Natural killer cell (primary cell): ENCODE measurements at regions not wholly inside any gene's neighbourhood (a gene's known extent, or its start where the extent isn't known, plus 50 kb on each side); places are given as distances from the start of the nearest gene placed in this dataset.

ENCODE experiments used
- ATAC-seq, 3 donors: fragments of 150-1000 bp in 2 of 3; fragments of 200-7000 bp in 1 of 3; cut with Tn5 transposase; 1 replicate in 1 of 3; 2 replicates in 2 of 3; pipeline ENCODE4 v1.10.0; 2021; ENCODE audit warnings: mild to moderate bottlenecking in 2 of 3, moderate library complexity in 2 of 3
- DNase-seq, 2 donors: peaks; one replicate each; pipeline versions ENCODE4 v3.0.0 to v3.0.0-alpha.2; 2013 to 2021; ENCODE audit warnings: mixed read lengths in 1 of 2
- H3K27ac ChIP-seq: one replicate; pipeline ENCODE4 v1.5.1; 2013; ENCODE audit warnings: mild to moderate bottlenecking, low read length
- H3K27me3 ChIP-seq: one replicate; pipeline ENCODE4 v1.6.1; 2013; ENCODE audit warnings: low read length; ENCODE audit not compliant: control insufficient read depth, insufficient read depth
- H3K36me3 ChIP-seq: one replicate; pipeline ENCODE4 v1.6.1; 2013; ENCODE audit warnings: low read length; ENCODE audit not compliant: control insufficient read depth, insufficient read depth
- H3K4me1 ChIP-seq: one replicate; pipeline ENCODE4 v1.6.1; 2013; ENCODE audit warnings: low read length; ENCODE audit not compliant: control insufficient read depth, insufficient read depth
- H3K4me3 ChIP-seq: one replicate; pipeline ENCODE4 v1.5.1; 2013; ENCODE audit warnings: low read length
- H3K9me3 ChIP-seq: one replicate; pipeline ENCODE4 v1.6.1; 2013; ENCODE audit warnings: low read length; ENCODE audit not compliant: control insufficient read depth, insufficient read depth
- H3K27ac Mint-ChIP-seq, 2 donors: one replicate each; pipeline ENCODE4 v1.8.0; 2022; ENCODE audit warnings: mild to moderate bottlenecking in 2 of 2, mixed read lengths in 2 of 2, moderate library complexity in 1 of 2
- H3K27me3 Mint-ChIP-seq, 2 donors: one replicate each; pipeline ENCODE4 v1.8.0; 2022; ENCODE audit warnings: low read depth in 2 of 2, mixed read lengths in 2 of 2
- H3K36me3 Mint-ChIP-seq: one replicate; pipeline ENCODE4 v1.8.0; 2022; ENCODE audit warnings: mixed read lengths
- H3K4me1 Mint-ChIP-seq, 2 donors: one replicate each; pipeline ENCODE4 v1.8.0; 2022; ENCODE audit warnings: mixed read lengths in 2 of 2
- H3K4me3 Mint-ChIP-seq: one replicate; pipeline ENCODE4 v1.8.0; 2022; ENCODE audit warnings: mild to moderate bottlenecking, moderate library complexity, mixed read lengths
- H3K9me3 Mint-ChIP-seq, 2 donors: one replicate each; pipeline ENCODE4 v1.8.0; 2022; ENCODE audit warnings: mixed read lengths in 2 of 2
- CTCF ChIP-seq: fragments of 200-600 bp; IDR thresholded peaks from one replicate; pipeline ENCODE4 v1.8.0; 2022; ENCODE audit warnings: antibody characterized with exemption
- WGBS: methylation state at CpG from one replicate; pipeline ENCODE4 v1.1.7; 2013; ENCODE audit warnings: missing lambda C conversion rate; ENCODE audit not compliant: insufficient coverage; 5-methylcytosine and 5-hydroxymethylcytosine counted together
- intact Hi-C: fragments of 100-400 bp; cut with micrococcal nuclease; formaldehyde crosslinking; loops from one replicate; pipeline ENCODE4 v1.14.2; 2022

- Mint-ChIP-seq H3K4me1 (no peaks in the 10 kb centered on the region), H3K4me3 (no peak overlapping the region), H3K36me3 (no peaks in the 10 kb centered on the region), H3K27ac (no peak overlapping the region), H3K27me3 (peaks cover 3 to 33% of the 10 kb centered on the region in 2 donors), H3K9me3 (no peaks in the 10 kb centered on the region)
- Histone ChIP-seq H3K4me1 (no peaks in the 10 kb centered on the region), H3K4me3 (no peak overlapping the region), H3K27ac (no peak overlapping the region), H3K36me3 (no peaks in the 10 kb centered on the region), H3K27me3 (no peaks in the 10 kb centered on the region), H3K9me3 (no peaks in the 10 kb centered on the region)
- intact Hi-C loops = no loop called here
- no peak for TF ChIP-seq CTCF
- ATAC-seq = no peak
- DNase-seq = no peak
- WGBS = no CpG with 5 or more reads among the region's 3 CpGs
Observed at GRCh38 chrX:52585892-52586291, 68.8 kb downstream of the SSX7 start.

GRCh38 chrX:52577464-52578173 is 60.8 kb upstream of the XAGE1B start:
- H3K36me3 ChIP-seq = no peaks in the 10 kb centered on the region
- H3K27me3 ChIP-seq = no peaks in the 10 kb centered on the region
- H3K4me3 ChIP-seq = no peak overlapping the region
- H3K27ac ChIP-seq = no peak overlapping the region
- WGBS = 85% methylated on average over 15 of the region's 15 CpGs
- Mint-ChIP-seq H3K36me3 (no peaks in the 10 kb centered on the region), H3K27me3 (peaks cover 4 to 29% of the 10 kb centered on the region in 2 donors), H3K4me1 (peaks cover 0 to 5% of the 10 kb centered on the region in 2 donors), H3K4me3 (no peak overlapping the region), H3K9me3 (no peaks in the 10 kb centered on the region), H3K27ac (no peak overlapping the region)
- no peak for DNase-seq
- no peaks in the 10 kb centered on the region for H3K4me1 ChIP-seq
- no peaks in the 10 kb centered on the region for H3K9me3 ChIP-seq
- no peak for TF ChIP-seq CTCF
- intact Hi-C loops = no loop called here
- ATAC-seq = no peak

- intact Hi-C loops = no loop called here
- H3K4me3 Mint-ChIP-seq = no peak overlapping the region
- H3K36me3 ChIP-seq = no peaks in the 10 kb centered on the region
- no peak for TF ChIP-seq CTCF
- no peaks in the 10 kb centered on the region for H3K4me1 ChIP-seq
- H3K27me3 Mint-ChIP-seq = peaks cover 4 to 36% of the 10 kb centered on the region in 2 donors
- H3K27ac Mint-ChIP-seq = no peak overlapping the region
- no peaks in the 10 kb centered on the region for H3K9me3 ChIP-seq
- H3K27me3 ChIP-seq = no peaks in the 10 kb centered on the region
- ATAC-seq (no peak), DNase-seq (no peak)
- no peak overlapping the region for H3K4me3 ChIP-seq
- H3K4me1 Mint-ChIP-seq = peaks cover 0 to 5% of the 10 kb centered on the region in 2 donors
- H3K9me3 Mint-ChIP-seq = no peaks in the 10 kb centered on the region
- WGBS = 97% methylated on average over 6 of the region's 8 CpGs
- H3K36me3 Mint-ChIP-seq = no peaks in the 10 kb centered on the region
- no peak overlapping the region for H3K27ac ChIP-seq
Observed at GRCh38 chrX:52576946-52577345, 60.1 kb upstream of the XAGE1B start.

- intact Hi-C loops = no loop called here
- Mint-ChIP-seq H3K27me3 (peaks cover 4 to 36% of the 10 kb centered on the region in 2 donors), H3K9me3 (no peaks in the 10 kb centered on the region), H3K36me3 (no peaks in the 10 kb centered on the region), H3K4me1 (peaks cover 0 to 5% of the 10 kb centered on the region in 2 donors), H3K4me3 (no peak overlapping the region), H3K27ac (no peak overlapping the region)
- Histone ChIP-seq H3K4me3 (no peak overlapping the region), H3K36me3 (no peaks in the 10 kb centered on the region), H3K27me3 (no peaks in the 10 kb centered on the region), H3K4me1 (no peaks in the 10 kb centered on the region), H3K27ac (no peak overlapping the region), H3K9me3 (no peaks in the 10 kb centered on the region)
- 78% methylated on average over 5 of the region's 5 CpGs for WGBS
- ATAC-seq = no peak
- TF ChIP-seq CTCF = no peak
- no peak for DNase-seq
Observed at GRCh38 chrX:52576474-52576873, 59.6 kb upstream of the XAGE1B start.
